Left kidney (tissue), 1 donor: ENCODE measurements at regions not wholly inside any gene's neighbourhood (a gene's known extent, or its start where the extent isn't known, plus 50 kb on each side); places are given as distances from the start of the nearest gene placed in this dataset.
"Not testable (repeated sequence)": the region's sequence is repeated elsewhere in the genome, so short reads cannot be mapped to it uniquely, and the experiment has no call there.

Experiments
- DNase-seq: peaks from one replicate; pipeline ENCODE4 v3.0.0-alpha.2; 2013

DNA sequence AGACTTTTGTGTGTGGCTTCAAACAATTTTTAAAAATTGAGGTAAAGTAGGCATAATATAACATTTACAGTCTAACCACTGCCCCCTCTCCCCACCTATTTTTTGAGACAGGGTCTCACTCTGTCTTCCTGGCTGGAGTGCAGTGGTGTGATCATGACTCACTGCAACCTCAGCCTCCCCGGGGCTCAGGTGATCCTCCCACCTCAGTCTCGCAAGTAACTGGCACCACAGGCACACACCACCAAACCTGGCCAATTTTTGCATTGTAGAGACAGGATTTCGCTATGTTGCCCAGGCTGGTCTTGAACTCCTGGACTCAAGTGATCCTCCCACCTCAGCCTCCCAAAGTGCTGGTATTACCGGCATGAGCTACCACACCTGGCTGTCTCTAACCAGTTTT is 161.8 kb downstream of the GOSR1 start:
- DNase-seq, result not testable (repeated sequence)

- DNase-seq, result not testable (repeated sequence)
These were observed 154.4 kb downstream of the GOSR1 start for GRCh38 chr17:30631651-30632050.

DNA sequence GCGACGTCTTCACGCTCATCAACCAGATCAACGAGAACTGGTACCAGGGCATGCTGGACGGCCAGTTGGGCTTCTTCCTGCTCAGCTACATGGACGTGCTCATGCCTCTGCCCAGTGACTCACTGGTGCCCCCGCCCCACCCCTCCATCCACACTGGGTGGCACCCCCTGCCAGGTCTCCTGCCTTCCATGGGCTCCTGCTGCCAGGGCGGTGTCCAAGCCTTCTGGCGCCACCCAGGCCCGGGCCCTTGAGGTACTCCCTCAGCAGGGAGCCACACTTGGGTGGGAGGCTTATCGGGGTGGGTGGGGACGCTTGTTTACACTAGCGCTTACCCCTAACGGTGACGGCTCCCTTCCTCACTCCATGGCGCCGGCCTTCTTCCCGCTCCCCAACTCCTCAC is 148.2 kb downstream of the GOSR1 start:
- DNase-seq, result not testable (repeated sequence)

DNA sequence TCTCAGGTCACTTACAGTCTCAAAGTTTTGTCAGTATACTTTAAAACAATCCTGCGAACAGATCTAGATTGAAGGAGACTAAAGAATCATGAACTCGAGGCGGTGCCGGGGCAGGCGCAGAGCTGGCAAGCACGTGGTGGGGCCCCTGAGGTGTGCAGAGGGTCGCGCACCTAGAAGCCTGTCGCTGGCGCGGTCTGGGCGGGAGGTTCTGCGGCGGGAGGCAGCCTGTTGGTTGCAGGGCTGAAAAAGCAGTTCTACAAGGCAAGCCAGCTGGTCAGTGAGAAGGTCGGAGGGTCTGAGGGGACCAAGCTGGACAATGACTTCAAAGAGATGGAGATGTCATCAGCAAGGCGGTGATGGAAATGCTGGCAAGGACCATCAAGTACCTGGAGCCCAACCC is 147.0 kb downstream of the GOSR1 start:
- not testable (repeated sequence) for DNase-seq

- not testable (repeated sequence) for DNase-seq
These were observed 132.5 kb downstream of the GOSR1 start for GRCh38 chr17:30609682-30610081.

GRCh38 chr17:30605523-30605922 is 128.3 kb downstream of the GOSR1 start:
- no peak for DNase-seq

- DNase-seq, result no peak
These were observed 127.8 kb downstream of the GOSR1 start for GRCh38 chr17:30605027-30605426.

DNA sequence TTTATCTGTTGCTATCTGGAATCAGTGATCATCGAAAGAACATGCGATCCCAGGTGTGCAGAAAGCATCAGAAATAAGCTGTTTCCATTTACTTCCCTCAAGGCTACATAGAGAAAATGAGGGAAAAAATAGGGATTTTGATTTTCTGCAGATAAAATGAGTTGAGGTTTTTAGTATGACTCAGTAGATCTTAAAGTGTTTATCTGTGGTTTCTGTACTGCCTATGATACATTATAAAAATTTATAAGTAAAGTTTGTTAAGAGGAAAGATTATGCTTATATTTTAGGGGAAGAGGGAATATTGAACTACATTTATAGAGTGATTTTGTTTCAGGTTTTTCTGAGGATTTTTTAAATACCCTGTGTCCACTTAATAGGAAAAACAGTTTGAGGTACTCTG is 125.2 kb downstream of the GOSR1 start:
- not testable (repeated sequence) for DNase-seq

GRCh38 chr17:30601984-30602383 is 124.8 kb downstream of the GOSR1 start:
- peak; percentile 36 for DNase-seq

DNA sequence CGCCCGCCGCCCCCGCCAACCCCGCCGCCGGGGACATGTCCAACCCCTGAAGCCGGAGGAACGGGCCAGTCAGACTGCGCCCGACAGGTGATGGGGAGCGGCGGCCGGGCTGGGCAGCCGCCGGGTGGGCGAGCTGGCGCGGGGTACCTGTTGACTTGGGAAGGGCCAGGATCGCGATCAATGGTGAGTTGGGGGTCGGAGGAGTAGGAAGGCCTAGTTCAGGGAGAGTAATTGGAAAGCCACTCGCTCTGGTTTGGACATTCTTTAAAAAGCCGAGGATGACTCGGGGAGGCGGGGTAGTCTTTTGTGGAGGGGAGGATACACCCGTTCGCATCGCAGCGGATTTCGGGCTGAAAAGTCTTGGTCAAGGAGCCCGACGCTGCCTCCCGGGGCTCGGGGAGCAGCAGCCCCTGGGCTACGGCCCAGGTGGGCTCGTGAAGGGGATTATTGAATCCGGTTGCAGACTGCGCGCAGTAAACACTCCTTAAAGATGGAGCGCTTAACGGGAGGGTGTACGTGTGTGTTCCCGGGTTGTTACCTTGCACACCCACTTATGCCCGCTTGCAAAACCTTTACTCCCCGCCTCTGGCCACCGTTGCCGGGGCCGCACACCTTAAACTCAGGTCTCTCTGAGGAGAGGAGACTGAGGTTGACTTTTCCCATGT is 123.8 kb downstream of the GOSR1 start:
- peak; percentile 37 for DNase-seq

DNA sequence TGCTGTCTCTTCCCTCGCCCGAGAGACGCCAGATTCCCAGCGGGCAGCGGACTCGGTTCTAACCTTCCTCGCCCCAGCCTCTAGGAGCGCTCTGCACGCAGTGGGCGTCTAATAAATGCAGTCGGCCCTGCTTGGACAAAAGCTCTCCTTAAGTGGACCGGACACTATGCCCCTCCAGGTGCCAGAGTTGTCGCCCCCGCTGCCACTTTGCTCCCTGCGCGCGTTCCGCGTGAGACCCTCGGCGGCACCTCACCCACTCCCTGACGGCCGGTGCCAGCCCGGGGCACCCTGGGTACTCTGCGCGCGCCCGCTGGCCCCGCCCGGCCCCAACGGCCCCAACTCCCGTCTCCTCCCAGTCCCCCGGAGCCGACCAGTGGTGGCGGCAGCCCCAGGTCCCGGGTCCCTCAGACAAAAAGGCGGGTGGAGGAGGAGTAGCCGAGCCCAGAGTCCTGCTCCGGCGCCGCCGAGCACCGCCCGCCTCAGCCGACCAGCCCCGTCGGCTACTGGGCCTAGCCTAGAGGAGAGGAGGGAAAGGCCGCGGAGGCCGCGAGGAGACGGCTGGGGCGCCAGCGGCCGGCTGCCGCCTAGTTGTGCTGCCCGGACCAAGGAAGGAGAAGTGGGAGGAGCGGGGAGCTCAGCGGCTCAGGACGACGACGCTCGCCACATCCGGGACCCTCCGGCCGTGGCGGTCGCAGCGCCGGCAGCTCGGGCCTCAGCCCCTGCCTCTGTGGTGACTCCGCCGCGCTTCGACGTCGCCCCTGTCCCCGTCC is 123.0 kb downstream of the GOSR1 start:
- DNase-seq, result peak; percentile 78

- no peak for DNase-seq
These were observed 122.3 kb downstream of the GOSR1 start for GRCh38 chr17:30599428-30600059.

DNA sequence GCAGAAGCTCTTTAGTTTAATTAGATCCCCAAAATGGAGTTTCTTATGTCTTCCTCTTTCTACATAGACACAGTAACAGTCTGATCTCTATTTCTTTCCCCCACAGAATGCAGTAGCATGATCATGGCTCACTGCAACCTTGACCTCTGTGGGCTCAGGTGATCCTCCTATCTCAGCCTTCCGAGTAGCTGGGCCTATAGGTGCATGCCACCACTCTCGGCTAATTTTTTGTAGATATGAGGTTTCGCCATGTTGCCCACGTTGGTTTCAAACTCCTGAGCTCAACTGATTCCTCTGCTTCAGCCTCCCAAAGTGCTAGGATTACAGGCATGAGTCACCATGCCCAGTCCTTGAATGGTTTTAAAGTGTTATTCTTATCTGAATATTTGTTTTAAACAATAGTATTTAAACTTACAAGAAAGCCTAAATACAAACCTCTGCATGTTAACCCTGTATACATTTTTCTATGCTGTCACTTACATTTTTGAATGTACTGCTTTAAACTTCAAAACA is 120.6 kb downstream of the GOSR1 start:
- no peak for DNase-seq

GRCh38 chr17:30596948-30597775 is 120.0 kb downstream of the GOSR1 start:
- not testable (repeated sequence) for DNase-seq

DNA sequence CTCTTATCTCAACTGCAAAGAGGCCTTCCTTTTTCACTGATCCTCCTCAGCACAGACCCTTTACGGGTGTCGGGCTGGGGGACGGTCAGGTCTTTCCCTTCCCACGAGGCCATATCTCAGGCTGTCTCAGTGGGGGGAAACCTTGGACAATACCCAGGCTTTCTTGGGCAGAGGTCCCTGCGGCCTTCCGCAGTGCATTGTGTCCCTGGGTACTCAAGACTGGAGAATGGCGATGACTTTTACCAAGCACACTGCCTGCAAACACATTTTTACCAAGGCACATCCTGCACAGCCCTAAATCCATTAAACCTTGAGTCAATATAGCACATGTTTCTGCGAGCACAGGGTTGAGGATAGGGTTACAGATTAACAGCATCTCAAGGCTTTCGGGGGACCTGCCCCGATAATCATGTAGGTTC is 117.8 kb downstream of the GOSR1 start:
- not testable (repeated sequence) for DNase-seq

- no peak for DNase-seq
These were observed 117.2 kb downstream of the GOSR1 start for GRCh38 chr17:30594223-30594952.

- no peak for DNase-seq
These were observed 113.0 kb downstream of the GOSR1 start for GRCh38 chr17:30590081-30590733.

- DNase-seq, result no peak
These were observed 112.2 kb downstream of the GOSR1 start for GRCh38 chr17:30589431-30589830.

DNA sequence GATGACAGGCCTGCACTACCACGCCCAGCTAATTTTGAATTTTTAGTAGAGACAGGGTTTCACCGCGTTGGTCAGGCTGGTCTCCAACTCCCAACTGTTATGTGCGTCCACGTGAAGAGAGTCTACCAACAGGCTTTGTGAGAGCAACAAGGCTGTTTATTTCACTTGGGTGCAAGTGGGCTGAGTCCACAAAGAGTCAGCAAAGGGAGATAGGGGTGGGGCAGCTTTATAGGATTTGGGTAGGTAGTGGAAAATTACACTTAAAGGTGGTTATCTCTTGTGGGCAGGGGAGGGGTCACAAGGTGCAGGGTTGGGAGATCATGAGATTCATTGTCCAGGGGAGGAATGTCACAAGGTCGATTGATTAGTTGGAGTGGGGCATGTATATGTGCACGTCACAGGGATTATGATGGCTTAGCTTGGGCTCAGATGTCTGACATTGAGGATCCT is 111.6 kb downstream of the GOSR1 start:
- DNase-seq, result no peak

GRCh38 chr17:30586818-30587595 is 109.8 kb downstream of the GOSR1 start:
- DNase-seq, result no peak
